Activated CD8-positive, alpha-beta memory T cell treated with anti-CD3 and anti-CD28 coated beads, Interleukin-2, amount 50 U/mL, for 48 hours (primary cell): ENCODE measurements at regions not wholly inside any gene's neighbourhood (a gene's known extent, or its start where the extent isn't known, plus 50 kb on each side); places are given as distances from the start of the nearest gene placed in this dataset.

ENCODE experiments used
- DNase-seq: peaks from one replicate; pipeline ENCODE4 v3.0.0-alpha.2; 2020

GRCh38 chr13:76795701-76796695 lies 90.2 kb downstream of the KCTD12 start:
- no peak for DNase-seq

- DNase-seq, result no peak
Observed at GRCh38 chr13:76792731-76793347, 93.4 kb downstream of the KCTD12 start.

DNA sequence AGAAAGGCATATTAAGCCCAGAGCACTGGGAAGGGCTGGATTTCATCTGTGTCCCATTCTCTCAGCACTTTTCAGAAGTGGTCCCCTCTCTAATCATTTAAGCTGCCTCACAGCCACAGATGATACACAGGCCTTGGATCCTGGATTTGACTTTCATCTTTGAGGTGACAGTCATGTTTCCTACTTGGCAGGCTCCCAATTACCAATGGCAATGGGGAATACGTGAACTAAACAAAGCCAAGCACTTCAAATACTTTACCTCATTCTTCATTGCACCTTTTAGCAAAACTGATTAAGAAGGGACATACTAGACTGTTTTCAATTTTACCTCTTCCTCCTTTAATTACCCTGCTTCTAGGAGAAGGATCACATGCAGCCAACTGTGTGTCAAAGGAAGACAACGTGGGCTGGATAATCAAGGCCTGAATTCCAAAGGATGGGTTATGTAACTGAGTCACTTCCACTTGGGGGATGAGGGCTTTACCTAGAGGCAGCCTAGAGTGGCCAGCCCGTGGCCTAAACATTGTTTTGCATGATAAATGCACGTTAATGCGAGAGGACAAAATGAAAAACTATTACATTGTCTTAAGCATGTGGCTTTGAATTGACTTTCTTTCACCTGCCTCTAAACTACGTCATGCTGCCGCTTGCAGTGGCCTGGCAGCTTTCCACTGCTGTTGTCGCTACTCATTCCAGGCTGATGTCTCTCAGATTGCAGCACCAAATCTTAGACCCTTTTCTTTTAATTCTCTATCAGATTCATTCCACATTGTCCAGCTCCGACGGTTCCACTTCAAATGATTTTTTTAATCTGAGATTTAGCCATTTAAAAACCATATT lies 95.0 kb downstream of the KCTD12 start:
- DNase-seq, result no peak

- no peak for DNase-seq
Observed at GRCh38 chr13:76790526-76790925, 95.7 kb downstream of the KCTD12 start.

DNA sequence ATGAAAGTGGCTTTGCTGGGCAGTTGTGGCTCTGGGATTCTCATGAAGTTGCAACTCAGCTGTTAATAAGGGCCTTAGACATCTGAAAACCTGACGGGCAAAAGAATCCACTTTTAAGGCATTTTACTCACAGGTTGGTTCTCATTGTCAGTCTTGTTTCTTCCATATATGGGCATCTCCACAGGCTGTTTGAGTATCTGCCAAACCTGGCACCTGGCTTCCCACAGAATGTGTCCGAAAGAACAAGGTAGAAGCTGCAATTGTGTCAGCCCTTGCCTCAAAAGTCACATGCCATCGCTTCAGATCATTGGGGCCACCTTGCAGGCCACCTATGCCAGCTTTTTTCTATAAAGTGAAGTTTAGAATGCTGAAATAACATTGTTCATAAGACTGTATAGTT lies 102.4 kb downstream of the KCTD12 start:
- DNase-seq, result no peak

- DNase-seq, result no peak
Observed at GRCh38 chr13:76778853-76779252, 107.4 kb downstream of the KCTD12 start.

GRCh38 chr13:76777096-76777495 lies 109.1 kb downstream of the KCTD12 start:
- DNase-seq, result no peak

- no peak for DNase-seq
Observed at GRCh38 chr13:76775088-76775740, 111.0 kb downstream of the KCTD12 start.

DNA sequence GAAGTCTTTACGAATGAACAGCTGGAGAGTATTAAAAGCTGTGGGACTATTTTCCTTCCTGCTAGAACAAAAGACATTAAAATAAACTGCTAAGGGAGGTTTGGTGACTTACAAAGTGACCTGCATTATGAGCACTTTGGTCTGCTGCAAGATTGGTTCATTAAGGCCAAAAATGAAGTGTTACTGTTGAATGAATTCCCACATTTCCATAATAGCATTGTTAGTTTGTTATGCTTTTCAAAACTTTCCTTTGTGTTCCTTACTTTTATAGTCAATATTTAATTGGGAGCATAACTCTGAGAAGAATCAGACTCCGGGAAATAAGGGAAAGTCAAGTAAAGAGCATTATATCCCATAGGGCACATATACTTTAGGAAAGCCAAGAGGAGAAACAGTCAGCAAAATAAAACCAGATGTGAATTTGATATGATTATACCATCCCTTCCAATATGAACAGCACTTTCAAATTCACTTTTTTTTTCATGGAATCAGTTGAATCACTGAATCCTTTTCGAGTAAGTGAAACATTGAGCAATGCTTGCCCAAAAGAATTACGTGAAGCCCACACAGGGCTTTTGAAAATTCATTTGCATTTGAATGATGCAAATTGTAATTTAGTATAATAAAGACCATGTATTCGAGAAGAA lies 112.6 kb downstream of the KCTD12 start:
- DNase-seq, result no peak

- no peak for DNase-seq
Observed at GRCh38 chr13:76772241-76772640, 114.0 kb downstream of the KCTD12 start.

GRCh38 chr13:76769271-76769791 lies 116.9 kb downstream of the KCTD12 start:
- DNase-seq, result no peak

DNA sequence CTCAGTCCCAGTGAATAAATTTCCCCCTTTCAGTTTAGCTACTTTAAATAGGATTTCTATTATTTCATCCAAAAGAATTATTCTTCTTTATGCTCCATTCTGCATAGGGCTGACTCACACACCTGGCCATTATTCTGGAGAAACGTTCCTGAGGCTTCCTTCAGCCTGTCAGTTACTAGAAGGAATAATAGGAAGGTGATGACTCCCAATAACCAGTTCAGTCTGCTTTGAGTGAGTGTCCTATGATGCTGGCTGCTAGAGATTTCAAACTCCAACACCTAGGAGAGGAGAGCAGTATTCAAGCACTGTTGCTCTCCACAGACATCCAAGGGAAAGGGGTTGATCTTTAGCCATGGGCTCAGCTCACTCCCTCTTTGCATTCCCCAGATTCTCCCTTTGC lies 117.8 kb downstream of the KCTD12 start:
- DNase-seq, result no peak

DNA sequence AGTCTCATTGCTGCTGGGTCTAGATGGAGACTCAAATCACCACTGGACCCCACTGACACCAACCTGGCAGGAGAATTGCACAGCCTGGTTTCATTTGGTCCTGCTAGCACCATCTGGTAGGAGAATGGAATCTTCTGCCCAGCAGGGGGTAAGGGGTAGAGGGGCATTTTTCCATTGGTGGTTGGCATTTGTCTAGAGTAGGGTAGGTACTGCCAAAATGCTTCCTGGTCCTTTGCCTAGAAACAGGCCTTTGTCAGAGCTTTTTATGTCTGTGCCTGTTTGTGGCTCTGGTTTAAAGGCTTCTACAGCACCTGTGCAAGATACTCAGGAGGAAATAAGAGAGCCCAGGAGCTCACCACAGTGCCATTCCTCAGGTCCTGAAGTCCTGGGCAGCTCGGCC lies 121.3 kb downstream of the KCTD12 start:
- DNase-seq, result no peak

- no peak for DNase-seq
Observed at GRCh38 chr13:76764429-76764828, 121.8 kb downstream of the KCTD12 start.

GRCh38 chr13:76762721-76763120 lies 123.5 kb downstream of the KCTD12 start:
- no peak for DNase-seq

DNA sequence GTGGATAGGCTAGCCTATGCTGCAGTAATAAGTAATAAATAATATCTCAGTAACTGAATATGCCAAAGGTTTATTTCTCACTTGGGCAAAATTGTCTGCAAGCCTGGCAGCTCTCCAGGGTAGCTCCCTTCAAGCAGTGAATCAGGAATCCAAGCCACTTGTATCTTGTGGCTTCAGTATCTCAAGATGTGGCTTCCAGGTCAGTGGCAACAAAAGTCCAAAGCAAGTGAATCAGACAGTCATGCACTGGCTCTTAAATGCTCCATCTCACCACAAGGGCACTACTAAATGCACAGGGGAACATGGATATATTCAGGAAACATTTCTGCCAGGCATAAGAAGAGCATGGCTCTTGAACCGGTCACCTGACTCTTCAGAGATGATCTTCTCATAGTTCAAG lies 126.3 kb downstream of the KCTD12 start:
- DNase-seq, result no peak

DNA sequence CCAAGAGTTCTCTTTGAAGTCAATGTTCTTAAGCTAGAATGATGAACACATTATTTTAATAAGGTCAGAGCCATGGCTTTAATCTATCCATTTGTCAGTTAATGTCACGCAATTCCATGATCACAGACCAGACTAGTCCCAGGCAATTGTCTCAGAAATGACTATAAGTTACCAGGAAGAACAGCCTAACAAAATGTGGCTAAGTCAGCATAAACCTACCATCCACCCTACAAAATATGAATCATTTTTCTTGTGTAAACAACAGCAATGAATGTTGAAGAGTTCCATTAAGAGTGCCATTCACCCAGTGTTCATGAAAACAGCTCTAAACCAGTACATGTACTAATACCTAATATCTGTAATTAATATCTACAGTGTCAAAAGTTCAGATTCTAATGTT lies 127.5 kb downstream of the KCTD12 start:
- DNase-seq, result no peak

DNA sequence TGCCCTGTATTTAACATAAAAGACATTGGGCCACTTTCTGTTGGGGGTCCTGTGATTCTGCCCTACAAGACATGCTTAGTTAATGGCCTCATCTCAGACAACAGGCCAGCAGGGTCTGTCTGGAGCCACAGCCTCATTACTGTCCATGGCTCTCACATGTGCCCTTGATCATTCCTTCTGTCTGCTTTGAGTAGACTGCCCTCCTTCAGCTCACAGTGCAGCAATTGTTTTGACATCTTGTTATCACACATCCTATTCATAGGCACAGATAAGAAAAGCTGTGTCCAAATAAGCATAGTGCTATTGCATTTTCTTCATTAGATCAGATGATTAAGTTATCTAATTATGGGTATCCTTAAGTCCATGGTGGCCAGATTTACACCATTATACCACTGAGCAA lies 127.9 kb downstream of the KCTD12 start:
- DNase-seq, result no peak

DNA sequence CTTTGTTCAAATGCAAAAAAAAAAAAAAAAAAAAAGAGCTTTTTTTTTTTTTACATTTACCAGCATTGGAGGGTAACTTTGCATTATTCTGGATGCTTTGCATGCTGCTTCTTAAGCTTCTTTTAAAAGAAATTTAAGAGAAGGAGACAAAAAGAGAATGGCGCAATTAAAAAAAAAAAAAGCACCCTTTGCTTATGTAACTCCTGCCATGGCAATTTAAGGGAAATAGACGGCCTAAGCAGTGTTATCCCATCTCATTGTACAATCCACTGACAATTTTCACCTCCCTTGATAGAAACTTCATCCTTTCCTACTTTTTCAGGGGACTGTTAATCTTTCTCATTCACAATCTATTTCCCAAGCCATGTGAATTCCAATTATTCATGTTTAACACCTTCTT lies 129.8 kb downstream of the KCTD12 start:
- no peak for DNase-seq

- DNase-seq, result no peak
Observed at GRCh38 chr13:76754414-76754813, 131.8 kb downstream of the KCTD12 start.

- no peak for DNase-seq
Observed at GRCh38 chr13:76751278-76751677, 134.9 kb downstream of the KCTD12 start.

- no peak for DNase-seq
Observed at GRCh38 chr13:76750126-76750525, 136.1 kb downstream of the KCTD12 start.
